ENCODE measurements at regions not wholly inside any gene's neighbourhood (a gene's known extent, or its start where the extent isn't known, plus 50 kb on each side); places are given as distances from the start of the nearest gene placed in this dataset.

DNA sequence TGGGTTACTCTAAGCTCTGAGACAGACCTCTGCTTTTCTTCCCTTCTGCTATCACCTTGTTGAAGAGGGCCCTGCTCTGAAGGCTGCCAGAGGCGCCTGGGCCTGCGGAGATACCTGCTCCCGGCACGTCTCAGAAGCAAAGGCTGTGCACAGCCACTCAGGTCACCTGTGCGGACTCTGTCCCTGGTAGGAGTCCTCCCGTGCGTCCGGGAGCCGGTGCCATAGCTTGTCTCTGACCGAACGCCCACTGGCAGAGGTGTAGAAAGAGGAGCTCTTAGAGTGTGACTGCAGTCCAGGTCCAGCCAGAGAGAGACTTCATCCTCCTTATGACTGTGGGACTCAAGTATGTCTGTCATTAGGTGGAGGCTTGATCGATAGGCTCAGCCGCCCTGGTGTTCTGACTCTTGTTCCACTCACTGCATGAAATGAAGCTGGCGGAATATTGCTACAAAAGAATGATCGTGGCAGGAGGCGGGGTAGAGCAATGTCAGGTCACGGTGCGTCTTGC, 51.0 kb upstream of the UNC93A start:
- H3K9me3 Mint-ChIP-seq, result peaks cover 42% of the 10 kb centered on the region
- H3K36me3 Mint-ChIP-seq (ENCODE audit: low read depth), result no peaks in the 10 kb centered on the region
- H3K4me3 Mint-ChIP-seq, result no peak overlapping the region
- TF ChIP-seq, protein P1, sequence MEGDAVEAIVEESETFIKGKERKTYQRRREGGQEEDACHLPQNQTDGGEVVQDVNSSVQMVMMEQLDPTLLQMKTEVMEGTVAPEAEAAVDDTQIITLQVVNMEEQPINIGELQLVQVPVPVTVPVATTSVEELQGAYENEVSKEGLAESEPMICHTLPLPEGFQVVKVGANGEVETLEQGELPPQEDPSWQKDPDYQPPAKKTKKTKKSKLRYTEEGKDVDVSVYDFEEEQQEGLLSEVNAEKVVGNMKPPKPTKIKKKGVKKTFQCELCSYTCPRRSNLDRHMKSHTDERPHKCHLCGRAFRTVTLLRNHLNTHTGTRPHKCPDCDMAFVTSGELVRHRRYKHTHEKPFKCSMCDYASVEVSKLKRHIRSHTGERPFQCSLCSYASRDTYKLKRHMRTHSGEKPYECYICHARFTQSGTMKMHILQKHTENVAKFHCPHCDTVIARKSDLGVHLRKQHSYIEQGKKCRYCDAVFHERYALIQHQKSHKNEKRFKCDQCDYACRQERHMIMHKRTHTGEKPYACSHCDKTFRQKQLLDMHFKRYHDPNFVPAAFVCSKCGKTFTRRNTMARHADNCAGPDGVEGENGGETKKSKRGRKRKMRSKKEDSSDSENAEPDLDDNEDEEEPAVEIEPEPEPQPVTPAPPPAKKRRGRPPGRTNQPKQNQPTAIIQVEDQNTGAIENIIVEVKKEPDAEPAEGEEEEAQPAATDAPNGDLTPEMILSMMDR (IDR thresholded peaks at IDR 0.05), result no peak
- no peak for DNase-seq
- H3K27me3 Mint-ChIP-seq (ENCODE audit: insufficient read depth), result no peaks in the 10 kb centered on the region; the same call in 1 of the 2 replicates
- no peaks in the 10 kb centered on the region for H3K4me1 Mint-ChIP-seq (ENCODE audit: low read depth)
- no peak overlapping the region for H3K27ac Mint-ChIP-seq
